HCT116 (cell line): ENCODE measurements at regions not wholly inside any gene's neighbourhood (a gene's known extent, or its start where the extent isn't known, plus 50 kb on each side); places are given as distances from the start of the nearest gene placed in this dataset.

Source experiments
- ATAC-seq: fragments of 200-7000 bp; cut with Tn5 transposase; 2 replicates; pipeline ENCODE4 v1.9.1; 2020; ENCODE audit warnings: mild to moderate bottlenecking, moderate library complexity
- BruUV-seq: library from RNA; stranded (reverse); fragments of 400-500 nt; replicated peaks from 2 replicates; lab custom pipeline; 2021; lab: Mats Ljungman, UMichigan
- CTCF ChIA-PET: fragments of 300-600 bp; sonication (Branson Sonifier 250); formaldehyde crosslinking; loops from one replicate; lab custom pipeline; 2021; ENCODE audit warnings: antibody characterized with exemption; lab: Charles Lee
- POLR2A ChIA-PET: fragments of 300-600, 350-600 bp; sonication (Branson Sonifier 250); formaldehyde crosslinking; loops from one replicate; lab custom pipeline; 2021; ENCODE audit warnings: antibody characterized with exemption; lab: Charles Lee
- RAD21 ChIA-PET, 2 experiments: fragments of 300-600 bp; sonication (Branson Sonifier 250); formaldehyde crosslinking; loops; one replicate each; lab custom pipeline; 2023; ENCODE audit warnings: low total read pairs in 2 of 2; ENCODE audit not compliant: uncharacterized antibody in 2 of 2, unreplicated experiment in 2 of 2, low non-redundant PET in 1 of 2; lab: Charles Lee
- DNase-seq: peaks from one replicate; pipeline ENCODE4 v3.0.0-alpha.2; 2010; ENCODE audit warnings: low read depth, low spot score
- H2AFZ ChIP-seq: fragments of 200-600 bp; shearing (Covaris generic), sonication (generic); 2 replicates; pipeline ENCODE4 v1.6.1; 2017; ENCODE audit warnings: low read depth, mixed run types, mixed read lengths, antibody characterized with exemption, low read length; ENCODE audit not compliant: poor library complexity, severe bottlenecking
- H3K27ac ChIP-seq: 2 replicates; pipeline ENCODE4 v1.5.1; 2012; ENCODE audit warnings: low read depth, low read length
- H3K27me3 ChIP-seq: fragments of 200-600 bp; sonication (generic); 2 replicates; pipeline ENCODE4 v1.6.1; 2016; ENCODE audit warnings: mixed run types, low read length, mixed read lengths; ENCODE audit not compliant: insufficient read depth
- H3K36me3 ChIP-seq, 2 experiments: fragments of 200-500 bp in 1 of 2; fragments of 200-600 bp in 1 of 2; sonication (Bioruptor generic) in 1 of 2; sonication (generic) in 1 of 2; 2 replicates each; pipeline versions ENCODE4 v1.5.1 to v1.6.1; 2014 to 2016; ENCODE audit warnings: low read length in 2 of 2, inconsistent platforms in 1 of 2, mixed read lengths in 1 of 2, mixed run types in 1 of 2; ENCODE audit not compliant: insufficient read depth in 2 of 2, control insufficient read depth in 1 of 2
- H3K4me1 ChIP-seq, 2 experiments: fragments of 200-600 bp in 1 of 2; sonication (generic) in 1 of 2; 2 replicates each; pipeline versions ENCODE4 v1.5.1 to v1.6.1; 2012 to 2017; ENCODE audit warnings: low read length in 2 of 2, inconsistent platforms in 1 of 2, mild to moderate bottlenecking in 1 of 2, mixed read lengths in 1 of 2, mixed run types in 1 of 2, moderate library complexity in 1 of 2; ENCODE audit not compliant: insufficient read depth in 2 of 2, control insufficient read depth in 1 of 2
- H3K4me2 ChIP-seq: fragments of 200-600 bp; sonication (generic); 2 replicates; pipeline ENCODE4 v1.6.1; 2017; ENCODE audit warnings: mixed run types, low read length, mixed read lengths
- H3K4me3 ChIP-seq, 2 experiments: fragments of 200-600 bp in 1 of 2; sonication (generic) in 1 of 2; replicated peaks in 1 of 2; 2 replicates each; pipeline ENCODE4 v1.5.1; 2011 to 2016; ENCODE audit warnings: low read length in 2 of 2, control low read depth in 1 of 2, low read depth in 1 of 2, mild to moderate bottlenecking in 1 of 2, mixed read lengths in 1 of 2, mixed run types in 1 of 2
- H3K79me2 ChIP-seq: fragments of 200-600 bp; sonication (generic); 2 replicates; pipeline ENCODE4 v1.6.1; 2017; ENCODE audit warnings: mild to moderate bottlenecking, mixed run types, low read length, moderate library complexity, mixed read lengths; ENCODE audit not compliant: insufficient read depth
- H3K9ac ChIP-seq: fragments of 200-600 bp; sonication (generic); 2 replicates; pipeline ENCODE4 v1.6.1; 2016; ENCODE audit warnings: low read length, mixed read lengths
- H3K9me2 ChIP-seq: fragments of 200-600 bp; sonication (generic), shearing (Covaris generic); 2 replicates; pipeline ENCODE4 v1.6.1; 2017; ENCODE audit warnings: mixed run types, mild to moderate bottlenecking, moderate library complexity; ENCODE audit not compliant: insufficient read depth
- H3K9me3 ChIP-seq, 2 experiments: fragments of 200-500 bp in 1 of 2; fragments of 200-600 bp in 1 of 2; sonication (Bioruptor generic) in 1 of 2; sonication (generic) in 1 of 2; 2 replicates each; pipeline ENCODE4 v1.6.1; 2014 to 2017; ENCODE audit warnings: low read length in 2 of 2, mixed read lengths in 2 of 2, inconsistent platforms in 1 of 2, low read depth in 1 of 2, mild to moderate bottlenecking in 1 of 2, mixed run types in 1 of 2, moderate library complexity in 1 of 2; ENCODE audit not compliant: control insufficient read depth in 1 of 2, insufficient read depth in 1 of 2
- H4K20me1 ChIP-seq: fragments of 200-600 bp; sonication (generic), shearing (Covaris generic); 2 replicates; pipeline ENCODE4 v1.6.1; 2017; ENCODE audit warnings: mixed run types, mild to moderate bottlenecking, moderate library complexity; ENCODE audit not compliant: insufficient read depth
- ATF3 ChIP-seq: IDR thresholded peaks from 2 replicates; pipeline ENCODE4 v1.6.1; 2012
- CBX3 ChIP-seq: IDR thresholded peaks from 2 replicates; pipeline ENCODE4 v1.6.1; 2012; ENCODE audit warnings: low read depth
- CEBPB ChIP-seq: IDR thresholded peaks from 2 replicates; pipeline ENCODE4 v1.6.1; 2012; ENCODE audit warnings: low read depth
- CTCF ChIP-seq, 3 experiments: fragments of 200-600 bp in 1 of 3; sonication (generic) in 1 of 3; IDR thresholded peaks in 2 of 3; conservative IDR thresholded peaks in 1 of 3; 2 replicates each; pipeline ENCODE4 v1.5.1; 2012 to 2017; ENCODE audit warnings: low read depth in 2 of 3, low read length in 2 of 3, antibody characterized with exemption in 1 of 3, borderline replicate concordance in 1 of 3, control low read depth in 1 of 3, mild to moderate bottlenecking in 1 of 3, mixed read lengths in 1 of 3, mixed run types in 1 of 3, moderate library complexity in 1 of 3; ENCODE audit not compliant: insufficient read depth in 1 of 3
- ELF1 ChIP-seq: IDR thresholded peaks from 2 replicates; pipeline ENCODE4 v1.6.1; 2012; ENCODE audit warnings: low read depth, borderline replicate concordance
- EZH2 ChIP-seq: fragments of 200-600 bp; sonication (generic); IDR thresholded peaks from 2 replicates; pipeline ENCODE4 v1.6.1; 2017; ENCODE audit warnings: antibody characterized with exemption, mixed run types
- EZH2phosphoT487 ChIP-seq: fragments of 200-600 bp; IDR thresholded peaks from 2 replicates; pipeline ENCODE4 v1.6.1; 2018; ENCODE audit warnings: antibody characterized with exemption, borderline replicate concordance
- FOSL1 ChIP-seq: IDR thresholded peaks from 2 replicates; pipeline ENCODE4 v1.6.1; 2012; ENCODE audit warnings: low read depth
- JUND ChIP-seq: IDR thresholded peaks from 2 replicates; pipeline ENCODE4 v1.6.1; 2012
- MAX ChIP-seq: IDR thresholded peaks from 2 replicates; pipeline ENCODE4 v1.6.1; 2012
- POLR2A ChIP-seq: IDR thresholded peaks from 2 replicates; pipeline ENCODE4 v1.7.0; 2011; ENCODE audit warnings: borderline replicate concordance; ENCODE audit not compliant: insufficient read depth, insufficient read length; ENCODE audit errors: extremely low read depth
- POLR2AphosphoS5 ChIP-seq: IDR thresholded peaks from 2 replicates; pipeline ENCODE4 v1.6.1; 2011; ENCODE audit warnings: mild to moderate bottlenecking, low read depth, low read length, moderate library complexity
- REST ChIP-seq: IDR thresholded peaks from 2 replicates; pipeline ENCODE4 v1.6.1; 2012; ENCODE audit warnings: low read depth
- SIN3A ChIP-seq: IDR thresholded peaks from 2 replicates; pipeline ENCODE4 v1.6.1; 2012; ENCODE audit warnings: low read depth
- SP1 ChIP-seq: IDR thresholded peaks from 2 replicates; pipeline ENCODE4 v1.6.1; 2012; ENCODE audit warnings: low read depth
- SRF ChIP-seq: IDR thresholded peaks from 2 replicates; pipeline ENCODE4 v1.6.1; 2012; ENCODE audit warnings: low read depth
- TCF7L2 ChIP-seq: IDR thresholded peaks from 2 replicates; pipeline ENCODE4 v1.7.0; 2011; ENCODE audit warnings: borderline replicate concordance, inconsistent platforms; ENCODE audit not compliant: insufficient read depth, insufficient read length; ENCODE audit errors: extremely low read depth
- YY1 ChIP-seq: IDR thresholded peaks from 2 replicates; pipeline ENCODE4 v1.6.1; 2011; ENCODE audit warnings: low read length, low read depth, moderate library complexity, mild to moderate bottlenecking; ENCODE audit not compliant: insufficient replicate concordance; ENCODE audit errors: extremely low read depth
- ZNF274 ChIP-seq: fragments of 200-500 bp; sonication (Bioruptor generic); IDR thresholded peaks from 2 replicates; pipeline ENCODE4 v1.6.1; 2014; ENCODE audit warnings: mild to moderate bottlenecking, low read depth, low read length, inconsistent platforms
- intact Hi-C: fragments of 100-400 bp; cut with micrococcal nuclease; formaldehyde crosslinking; loops from 2 replicates; pipeline ENCODE4 v1.10.0; 2022

- no peak overlapping the region for H3K9ac ChIP-seq
- no peak overlapping the region for H3K4me2 ChIP-seq
- H3K4me1 ChIP-seq = no peaks in the 10 kb centered on the region
- TF ChIP-seq JUND (no peak), EZH2phosphoT487 (no peak), YY1 (no peak), POLR2A (no peak), CTCF (IDR thresholded peaks at IDR 0.05 in 2 of 3, conservative IDR thresholded peaks at IDR 0.05 in 1 of 3; ENCODE audit: borderline replicate concordance in 1 of 3, insufficient read depth in 1 of 3, low read depth in 2 of 3, low read length in 2 of 3) (no peak), TCF7L2 (no peak), MAX (no peak), CEBPB (no peak), FOSL1 (no peak), POLR2AphosphoS5 (no peak), CBX3 (no peak), SP1 (no peak), REST (no peak), ELF1 (no peak), EZH2 (no peak), SRF (no peak), ATF3 (no peak), SIN3A (no peak), ZNF274 (no peak)
- BruUV-seq = no TSS peak
- H2AFZ ChIP-seq = no peak overlapping the region
- no peaks in the 10 kb centered on the region for H3K79me2 ChIP-seq
- RAD21 ChIA-PET = no interaction called here
- H3K27me3 ChIP-seq = no peaks in the 10 kb centered on the region
- no peak for DNase-seq
- no peak overlapping the region for H3K27ac ChIP-seq
- H3K9me3 ChIP-seq = no peaks in the 10 kb centered on the region
- H3K9me2 ChIP-seq = no peaks in the 10 kb centered on the region
- H3K36me3 ChIP-seq = no peaks in the 10 kb centered on the region
- H4K20me1 ChIP-seq = no peaks in the 10 kb centered on the region
- CTCF ChIA-PET = no interaction called here
- no peak overlapping the region for H3K4me3 ChIP-seq
- intact Hi-C loops = no loop called here
- POLR2A ChIA-PET = no interaction called here
- ATAC-seq = no peak
Measured at GRCh38 chr13:33582121-33582520, 235.8 kb upstream of the RFC3 start.
